ENCODE measurements at regions not wholly inside any gene's neighbourhood (a gene's known extent, or its start where the extent isn't known, plus 50 kb on each side); places are given as distances from the start of the nearest gene placed in this dataset.
"Not testable (repeated sequence)": the region's sequence is repeated elsewhere in the genome, so short reads cannot be mapped to it uniquely, and the experiment has no call there.

DNA sequence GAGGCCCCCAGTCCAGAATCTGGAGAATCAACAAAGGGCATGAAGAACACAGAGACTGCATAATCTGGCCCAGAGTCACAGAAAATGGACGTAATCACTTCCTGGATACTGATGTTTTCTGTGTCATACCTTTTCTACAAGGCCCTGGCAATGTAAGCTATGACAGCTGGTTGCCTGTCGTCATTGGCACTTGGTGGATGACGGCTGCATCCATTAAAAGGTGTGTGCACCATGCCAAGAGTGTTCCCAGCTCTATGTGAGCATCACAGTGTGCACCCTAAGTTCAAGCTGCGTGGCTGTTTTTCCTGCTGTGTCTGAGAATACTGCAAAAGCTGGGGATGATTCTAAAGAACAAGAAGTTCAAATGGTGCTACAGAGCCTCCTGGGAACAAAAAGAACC, 275.2 kb upstream of the CNR1 start:
- Mint-ChIP-seq H3K36me3 (ENCODE audit: insufficient read depth) (no peaks in the 10 kb centered on the region), H3K4me1 (ENCODE audit: low read depth) (no peaks in the 10 kb centered on the region), H3K27ac (no peak overlapping the region), H3K27me3 (no peaks in the 10 kb centered on the region), H3K4me3 (ENCODE audit: low read depth) (no peak overlapping the region), H3K9me3 (ENCODE audit: low read depth) (peaks cover 4% of the 10 kb centered on the region)
- TF ChIP-seq, protein P1, sequence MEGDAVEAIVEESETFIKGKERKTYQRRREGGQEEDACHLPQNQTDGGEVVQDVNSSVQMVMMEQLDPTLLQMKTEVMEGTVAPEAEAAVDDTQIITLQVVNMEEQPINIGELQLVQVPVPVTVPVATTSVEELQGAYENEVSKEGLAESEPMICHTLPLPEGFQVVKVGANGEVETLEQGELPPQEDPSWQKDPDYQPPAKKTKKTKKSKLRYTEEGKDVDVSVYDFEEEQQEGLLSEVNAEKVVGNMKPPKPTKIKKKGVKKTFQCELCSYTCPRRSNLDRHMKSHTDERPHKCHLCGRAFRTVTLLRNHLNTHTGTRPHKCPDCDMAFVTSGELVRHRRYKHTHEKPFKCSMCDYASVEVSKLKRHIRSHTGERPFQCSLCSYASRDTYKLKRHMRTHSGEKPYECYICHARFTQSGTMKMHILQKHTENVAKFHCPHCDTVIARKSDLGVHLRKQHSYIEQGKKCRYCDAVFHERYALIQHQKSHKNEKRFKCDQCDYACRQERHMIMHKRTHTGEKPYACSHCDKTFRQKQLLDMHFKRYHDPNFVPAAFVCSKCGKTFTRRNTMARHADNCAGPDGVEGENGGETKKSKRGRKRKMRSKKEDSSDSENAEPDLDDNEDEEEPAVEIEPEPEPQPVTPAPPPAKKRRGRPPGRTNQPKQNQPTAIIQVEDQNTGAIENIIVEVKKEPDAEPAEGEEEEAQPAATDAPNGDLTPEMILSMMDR (IDR thresholded peaks at IDR 0.05; ENCODE audit: unreplicated experiment), result no peak
- no peak for DNase-seq (ENCODE audit: low spot score, unreplicated experiment)

DNA sequence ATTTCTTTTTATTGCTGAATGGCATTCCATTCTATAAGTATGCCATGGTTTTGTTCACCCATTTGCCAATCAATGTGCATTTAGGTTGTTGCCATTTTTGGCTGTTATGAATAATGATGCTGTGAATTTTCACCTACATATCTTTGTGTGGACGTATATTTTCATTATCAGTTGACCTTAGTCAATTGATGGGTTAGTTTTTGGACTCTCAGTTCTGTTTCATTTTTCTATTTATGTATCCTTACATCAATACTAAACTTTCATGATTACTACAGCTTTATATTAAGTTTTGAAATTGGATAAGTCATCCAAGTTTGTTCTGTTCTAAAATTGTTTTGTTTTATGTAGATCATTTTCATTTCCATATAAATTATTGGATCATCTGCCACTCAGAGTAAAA, 261.9 kb upstream of the CNR1 start:
- no peaks in the 10 kb centered on the region for H3K9me3 Mint-ChIP-seq (ENCODE audit: low read depth)
- H3K36me3 Mint-ChIP-seq (ENCODE audit: insufficient read depth), result no peaks in the 10 kb centered on the region
- no peak overlapping the region for H3K27ac Mint-ChIP-seq
- TF ChIP-seq, protein P1 (IDR thresholded peaks at IDR 0.05; ENCODE audit: unreplicated experiment), result no peak
- H3K4me3 Mint-ChIP-seq (ENCODE audit: low read depth), result no peak overlapping the region
- H3K4me1 Mint-ChIP-seq (ENCODE audit: low read depth), result no peaks in the 10 kb centered on the region
- DNase-seq (ENCODE audit: low spot score, unreplicated experiment), result no peak
- H3K27me3 Mint-ChIP-seq, result no peaks in the 10 kb centered on the region

DNA sequence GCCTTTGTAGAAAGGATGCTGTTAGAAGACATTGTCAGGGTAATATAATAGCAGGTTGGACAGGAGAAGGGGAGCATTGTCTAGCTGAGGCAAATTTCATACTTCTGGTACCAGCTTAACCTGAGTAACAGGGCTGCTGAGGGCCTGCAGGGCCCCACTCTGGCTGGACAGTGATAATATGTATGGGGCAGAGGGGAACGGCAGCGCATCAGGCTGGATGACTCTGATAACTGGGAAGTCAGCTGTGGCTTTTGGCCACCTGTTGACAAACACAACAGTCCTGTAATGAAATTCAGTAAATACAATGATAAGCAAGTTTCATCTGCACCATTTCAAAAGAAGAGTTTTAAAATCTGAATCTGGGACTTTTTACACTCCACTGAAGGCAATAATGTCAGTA, 259.9 kb upstream of the CNR1 start:
- Mint-ChIP-seq H3K27ac (no peak overlapping the region), H3K9me3 (ENCODE audit: low read depth) (no peaks in the 10 kb centered on the region), H3K4me3 (ENCODE audit: low read depth) (no peak overlapping the region), H3K27me3 (no peaks in the 10 kb centered on the region), H3K36me3 (ENCODE audit: insufficient read depth) (no peaks in the 10 kb centered on the region), H3K4me1 (ENCODE audit: low read depth) (no peaks in the 10 kb centered on the region)
- TF ChIP-seq, protein P1 (IDR thresholded peaks at IDR 0.05; ENCODE audit: unreplicated experiment), result no peak
- no peak for DNase-seq (ENCODE audit: low spot score, unreplicated experiment)

DNA sequence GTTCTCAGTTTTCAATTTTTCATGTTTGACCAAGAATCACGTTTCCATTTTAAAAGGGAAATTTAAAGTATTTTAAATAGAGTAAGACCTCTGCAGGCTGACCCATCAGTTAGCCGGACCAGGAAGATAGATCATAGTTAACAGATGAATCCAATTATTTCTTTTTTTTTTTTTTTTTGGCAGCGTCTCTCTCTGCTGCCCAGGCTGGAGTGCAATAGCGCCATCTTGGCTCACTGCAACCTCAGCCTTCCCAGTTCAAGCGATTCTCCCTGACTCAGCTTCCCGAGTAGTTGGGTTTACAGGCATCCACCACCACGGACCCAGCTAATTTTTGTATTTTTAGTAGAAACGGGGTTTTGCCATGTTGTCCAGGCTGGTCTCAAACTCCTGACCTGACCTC, 256.7 kb upstream of the CNR1 start:
- Mint-ChIP-seq H3K4me1 (ENCODE audit: low read depth) (no peaks in the 10 kb centered on the region), H3K9me3 (ENCODE audit: low read depth) (no peaks in the 10 kb centered on the region), H3K27ac (no peak overlapping the region), H3K4me3 (ENCODE audit: low read depth) (no peak overlapping the region), H3K27me3 (no peaks in the 10 kb centered on the region), H3K36me3 (ENCODE audit: insufficient read depth) (no peaks in the 10 kb centered on the region)
- DNase-seq (ENCODE audit: low spot score, unreplicated experiment), result no peak
- TF ChIP-seq, protein P1 (IDR thresholded peaks at IDR 0.05; ENCODE audit: unreplicated experiment), result no peak

DNA sequence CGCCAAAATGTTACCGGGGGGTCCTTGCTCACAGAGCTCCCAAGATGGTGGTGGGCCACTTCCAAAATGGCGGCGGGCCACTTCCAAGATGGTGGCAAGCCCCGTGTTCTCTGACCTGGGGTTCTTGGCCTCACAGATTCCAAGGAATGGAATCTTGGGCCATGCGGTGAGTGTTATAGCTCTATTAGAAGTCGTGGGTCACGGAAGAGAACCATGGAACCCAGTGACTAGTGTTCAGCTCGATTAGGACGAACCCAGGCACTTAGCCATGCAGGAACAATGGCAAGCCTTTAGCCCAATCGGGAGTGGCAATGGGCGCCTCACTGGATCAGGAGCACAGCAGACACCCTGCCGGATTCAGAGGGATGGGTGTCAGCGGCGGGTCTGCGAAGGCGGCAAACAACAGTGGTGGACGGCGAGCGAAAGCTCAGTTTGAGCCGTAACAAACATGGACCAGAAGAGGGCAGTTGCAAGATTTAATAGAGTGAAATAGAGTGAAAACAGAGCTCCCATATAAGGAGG, 254.9 kb upstream of the CNR1 start:
- H3K27me3 Mint-ChIP-seq; H3K27ac Mint-ChIP-seq; H3K9me3 Mint-ChIP-seq (ENCODE audit: low read depth); H3K4me3 Mint-ChIP-seq (ENCODE audit: low read depth); DNase-seq (ENCODE audit: low spot score, unreplicated experiment); H3K4me1 Mint-ChIP-seq (ENCODE audit: low read depth); H3K36me3 Mint-ChIP-seq (ENCODE audit: insufficient read depth): not testable (repeated sequence)

DNA sequence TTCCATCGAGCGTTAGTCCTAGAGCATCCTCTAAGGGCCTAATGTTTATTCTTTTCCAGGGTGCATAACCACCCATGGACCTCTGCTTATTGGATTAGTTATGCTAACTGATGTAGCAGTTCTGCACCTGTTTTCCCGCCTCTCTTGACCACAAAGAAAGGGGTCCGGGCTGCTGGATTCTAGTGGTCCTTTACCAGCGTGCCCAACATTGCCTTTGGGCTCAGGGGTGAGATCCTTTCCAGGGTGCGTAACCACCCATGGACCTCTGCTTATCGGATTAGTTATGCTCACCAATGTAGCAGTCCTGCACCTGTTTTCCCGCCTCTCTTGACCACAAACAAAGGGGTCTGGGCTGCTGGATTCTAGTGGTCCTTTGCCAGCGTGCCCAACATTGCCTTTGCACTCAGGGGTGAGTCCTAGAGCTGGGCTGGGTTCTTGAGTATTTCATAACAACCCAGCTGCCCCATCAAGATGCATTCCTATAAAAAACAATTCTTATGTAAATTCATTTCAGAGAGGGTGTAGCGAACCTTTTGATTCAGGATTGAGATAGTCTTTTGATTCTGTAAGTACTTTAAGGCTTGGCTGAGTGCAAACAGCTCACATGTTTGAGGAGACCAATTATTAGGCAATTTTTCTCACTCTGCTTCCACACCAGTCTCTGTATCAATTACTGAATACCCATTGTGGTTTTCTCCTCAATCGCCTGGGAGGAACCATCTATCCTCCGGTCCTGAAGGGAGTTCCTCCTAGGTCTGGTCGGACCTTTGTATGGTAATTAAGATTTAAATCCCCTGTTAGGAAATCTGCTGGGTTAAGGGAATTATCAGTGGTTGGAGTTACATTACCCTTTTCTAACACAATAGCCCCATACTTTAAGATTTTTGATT, 253.0 kb upstream of the CNR1 start:
- H3K4me1 Mint-ChIP-seq (ENCODE audit: low read depth); H3K9me3 Mint-ChIP-seq (ENCODE audit: low read depth); DNase-seq (ENCODE audit: low spot score, unreplicated experiment); H3K27ac Mint-ChIP-seq; H3K27me3 Mint-ChIP-seq; H3K4me3 Mint-ChIP-seq (ENCODE audit: low read depth); H3K36me3 Mint-ChIP-seq (ENCODE audit: insufficient read depth): not testable (repeated sequence)

DNA sequence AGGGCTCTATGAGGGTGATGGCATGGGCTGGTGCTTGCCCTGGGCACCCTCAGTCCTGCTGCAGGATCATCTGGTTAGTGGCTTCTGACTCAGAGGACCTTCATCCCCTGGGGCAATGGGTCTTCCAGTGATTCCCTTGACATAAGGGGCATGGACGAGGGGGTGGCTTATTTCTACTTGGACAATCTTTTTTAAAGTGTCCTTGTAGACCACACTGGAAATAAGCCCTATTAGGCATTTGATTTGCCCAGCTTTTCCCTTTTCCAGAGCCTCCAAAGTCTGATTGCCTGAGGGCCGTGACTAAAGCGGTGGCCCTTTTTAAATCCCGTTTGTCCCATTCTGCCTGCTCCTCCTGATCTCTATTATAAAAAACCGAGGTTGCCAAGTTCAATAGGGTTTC, 251.2 kb upstream of the CNR1 start:
- not testable (repeated sequence) for H3K36me3 Mint-ChIP-seq (ENCODE audit: insufficient read depth); H3K27me3 Mint-ChIP-seq; H3K4me3 Mint-ChIP-seq (ENCODE audit: low read depth); H3K4me1 Mint-ChIP-seq (ENCODE audit: low read depth); DNase-seq (ENCODE audit: low spot score, unreplicated experiment); H3K27ac Mint-ChIP-seq; H3K9me3 Mint-ChIP-seq (ENCODE audit: low read depth)
